Upper lobe of left lung (tissue), 4 donors: ENCODE measurements at regions not wholly inside any gene's neighbourhood (a gene's known extent, or its start where the extent isn't known, plus 50 kb on each side); places are given as distances from the start of the nearest gene placed in this dataset.

Source experiments
- POLR2A ChIP-seq, 4 donors: fragments of 450-650 bp; IDR thresholded peaks; one replicate each; pipeline ENCODE4 v1.5.1; 2016 to 2017; ENCODE audit warnings: antibody characterized with exemption in 4 of 4, mild to moderate bottlenecking in 2 of 4
- POLR2AphosphoS5 ChIP-seq, 2 donors: sonication (generic); formaldehyde crosslinking; IDR thresholded peaks; one replicate each; pipeline ENCODE4 v1.5.1; 2017; ENCODE audit warnings: antibody characterized with exemption in 2 of 2
- TF ChIP-seq, protein P1 (sequence below), 6 experiments: fragments of 450-650 bp in 4 of 6; fragments of 200-600 bp in 2 of 6; sonication (generic) in 2 of 6; IDR thresholded peaks; one replicate each; pipeline ENCODE4 v1.5.1; 2016 to 2019; ENCODE audit warnings: antibody characterized with exemption in 6 of 6

DNA sequence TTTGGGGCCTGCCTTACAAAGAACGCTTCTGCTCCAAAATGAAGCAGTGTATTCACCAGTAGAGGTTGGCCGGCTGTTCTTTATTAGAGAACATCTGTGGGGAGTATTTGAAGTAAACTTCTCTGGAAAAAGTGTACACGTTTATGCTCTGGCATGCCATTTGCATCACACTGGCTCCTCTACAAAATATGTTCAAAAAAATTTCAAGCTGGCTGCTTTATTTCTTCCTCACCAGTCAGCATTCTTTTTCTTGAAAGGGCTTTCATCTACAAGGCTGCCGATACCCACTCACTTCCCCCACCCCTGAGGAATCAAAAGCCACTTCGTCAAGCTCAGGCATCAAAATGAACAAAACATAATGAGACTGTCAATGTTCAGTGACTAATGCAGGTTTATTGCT lies 294.1 kb downstream of the TFAP2B start:
- TF ChIP-seq, protein P1, sequence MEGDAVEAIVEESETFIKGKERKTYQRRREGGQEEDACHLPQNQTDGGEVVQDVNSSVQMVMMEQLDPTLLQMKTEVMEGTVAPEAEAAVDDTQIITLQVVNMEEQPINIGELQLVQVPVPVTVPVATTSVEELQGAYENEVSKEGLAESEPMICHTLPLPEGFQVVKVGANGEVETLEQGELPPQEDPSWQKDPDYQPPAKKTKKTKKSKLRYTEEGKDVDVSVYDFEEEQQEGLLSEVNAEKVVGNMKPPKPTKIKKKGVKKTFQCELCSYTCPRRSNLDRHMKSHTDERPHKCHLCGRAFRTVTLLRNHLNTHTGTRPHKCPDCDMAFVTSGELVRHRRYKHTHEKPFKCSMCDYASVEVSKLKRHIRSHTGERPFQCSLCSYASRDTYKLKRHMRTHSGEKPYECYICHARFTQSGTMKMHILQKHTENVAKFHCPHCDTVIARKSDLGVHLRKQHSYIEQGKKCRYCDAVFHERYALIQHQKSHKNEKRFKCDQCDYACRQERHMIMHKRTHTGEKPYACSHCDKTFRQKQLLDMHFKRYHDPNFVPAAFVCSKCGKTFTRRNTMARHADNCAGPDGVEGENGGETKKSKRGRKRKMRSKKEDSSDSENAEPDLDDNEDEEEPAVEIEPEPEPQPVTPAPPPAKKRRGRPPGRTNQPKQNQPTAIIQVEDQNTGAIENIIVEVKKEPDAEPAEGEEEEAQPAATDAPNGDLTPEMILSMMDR (IDR thresholded peaks at IDR 0.05): no peak
- TF ChIP-seq POLR2A (IDR thresholded peaks at IDR 0.05) (no peak), POLR2AphosphoS5 (IDR thresholded peaks at IDR 0.05) (no peak)
